H1 (cell line): ENCODE measurements at regions not wholly inside any gene's neighbourhood (a gene's known extent, or its start where the extent isn't known, plus 50 kb on each side); places are given as distances from the start of the nearest gene placed in this dataset.

Experiments used
- CTCF ChIA-PET: fragments of 300-600 bp; sonication (Branson Sonifier 250); formaldehyde crosslinking; loops from one replicate; lab custom pipeline; 2021; ENCODE audit not compliant: partially characterized antibody; lab: Charles Lee
- POLR2A ChIA-PET: fragments of 300-600 bp; sonication (Branson Sonifier 250); formaldehyde crosslinking; loops from one replicate; lab custom pipeline; 2021; ENCODE audit warnings: inconsistent platforms; ENCODE audit not compliant: partially characterized antibody; lab: Charles Lee
- DNase-seq, 2 experiments: peaks; one replicate each; pipeline versions ENCODE4 v3.0.0 to v3.0.0-alpha.2; 2010 to 2022; ENCODE audit warnings: low spot score in 2 of 2, low read depth in 1 of 2, mixed read lengths in 1 of 2
- FAIRE-seq: peaks from 2 replicates; lab custom pipeline; 2011; peaks lifted over from hg19 to GRCh38; lab: Jason Lieb, UNC
- H2AFZ ChIP-seq: 2 replicates; pipeline ENCODE4 v1.8.1; 2012; ENCODE audit warnings: low read length, inconsistent platforms
- H2AK5ac ChIP-seq: 2 replicates; pipeline ENCODE4 v1.6.1; 2013; ENCODE audit warnings: low read depth, low read length
- H2BK120ac ChIP-seq: replicated peaks from 2 replicates; pipeline ENCODE3; 2013; ENCODE audit warnings: low read depth, low read length, inconsistent platforms
- H2BK12ac ChIP-seq: 2 replicates; pipeline ENCODE4 v1.6.1; 2013; ENCODE audit warnings: low read depth, low read length
- H2BK15ac ChIP-seq: 2 replicates; pipeline ENCODE4 v1.6.1; 2013; ENCODE audit warnings: low read length
- H2BK20ac ChIP-seq: 2 replicates; pipeline ENCODE4 v1.6.1; 2013; ENCODE audit warnings: low read length
- H2BK5ac ChIP-seq: 2 replicates; pipeline ENCODE4 v1.6.1; 2013; ENCODE audit warnings: low read depth, low read length
- H3K14ac ChIP-seq: 2 replicates; pipeline ENCODE4 v1.6.1; 2013; ENCODE audit warnings: inconsistent platforms; ENCODE audit not compliant: insufficient read length
- H3K18ac ChIP-seq: 2 replicates; pipeline ENCODE4 v1.6.1; 2013; ENCODE audit warnings: low read length; ENCODE audit errors: extremely low read depth
- H3K23ac ChIP-seq: 2 replicates; pipeline ENCODE4 v1.6.1; 2013; ENCODE audit warnings: inconsistent platforms; ENCODE audit not compliant: insufficient read length
- H3K23me2 ChIP-seq: 2 replicates; pipeline ENCODE4 v1.6.1; 2013; ENCODE audit warnings: low read depth, low read length
- H3K27ac ChIP-seq: 2 replicates; pipeline ENCODE4 v1.6.1; 2011; ENCODE audit warnings: low read depth, low read length, inconsistent platforms
- H3K27me3 ChIP-seq, 4 experiments: replicated peaks in 1 of 4; 1 replicate in 1 of 4; 2 replicates in 3 of 4; pipeline versions ENCODE4 v1.6.1 to v1.8.1; 2011 to 2013; ENCODE audit warnings: low read length in 3 of 4, mild to moderate bottlenecking in 3 of 4, inconsistent platforms in 2 of 4, mixed read lengths in 2 of 4, moderate library complexity in 1 of 4; ENCODE audit not compliant: control insufficient read depth in 3 of 4, insufficient read depth in 3 of 4; ENCODE audit errors: extremely low read depth in 1 of 4
- H3K36me3 ChIP-seq, 4 experiments: 2 replicates each; pipeline versions ENCODE4 v1.6.1 to v1.8.1; 2011 to 2013; ENCODE audit warnings: mild to moderate bottlenecking in 4 of 4, low read length in 3 of 4, moderate library complexity in 2 of 4, control low read depth in 1 of 4, inconsistent platforms in 1 of 4; ENCODE audit not compliant: insufficient read depth in 4 of 4, control insufficient read depth in 2 of 4
- H3K4ac ChIP-seq: replicated peaks from 2 replicates; pipeline ENCODE3; 2013; ENCODE audit warnings: low read length, low read depth, mixed read lengths, inconsistent platforms; ENCODE audit not compliant: insufficient read length
- H3K4me1 ChIP-seq, 4 experiments: replicated peaks in 1 of 4; 1 replicate in 1 of 4; 2 replicates in 3 of 4; pipeline versions ENCODE4 v1.6.1 to v1.8.1; 2011 to 2013; ENCODE audit warnings: low read length in 3 of 4, inconsistent platforms in 2 of 4, mixed read lengths in 1 of 4; ENCODE audit not compliant: insufficient read depth in 4 of 4, control insufficient read depth in 3 of 4
- H3K4me2 ChIP-seq, 2 experiments: 2 replicates each; pipeline versions ENCODE4 v1.6.1 to v1.8.1; 2011 to 2013; ENCODE audit warnings: low read depth in 2 of 2, low read length in 2 of 2, control low read depth in 1 of 2, inconsistent platforms in 1 of 2, mild to moderate bottlenecking in 1 of 2; ENCODE audit not compliant: insufficient read depth in 1 of 2
- H3K4me3 ChIP-seq, 4 experiments: fragments of 200-600, 300-600 bp in 1 of 4; sonication (generic), shearing (Covaris generic), sonication (Bioruptor Twin) in 1 of 4; 2 replicates each; pipeline versions ENCODE4 v1.5.1 to v1.8.1; 2011 to 2016; ENCODE audit warnings: low read length in 4 of 4, low read depth in 3 of 4, control low read depth in 2 of 4, inconsistent platforms in 2 of 4, mild to moderate bottlenecking in 2 of 4, mixed read lengths in 1 of 4, moderate library complexity in 1 of 4; ENCODE audit not compliant: insufficient read depth in 2 of 4; ENCODE audit errors: extremely low read depth in 1 of 4
- H3K56ac ChIP-seq: replicated peaks from 2 replicates; pipeline ENCODE3; 2013; ENCODE audit warnings: low read depth, mild to moderate bottlenecking, mixed read lengths, low read length, inconsistent platforms; ENCODE audit not compliant: insufficient read length
- H3K79me1 ChIP-seq: 2 replicates; pipeline ENCODE4 v1.6.1; 2013; ENCODE audit warnings: low read depth, low read length, control low read depth
- H3K79me2 ChIP-seq, 2 experiments: 2 replicates each; pipeline versions ENCODE4 v1.6.1 to v1.8.1; 2012 to 2013; ENCODE audit warnings: low read length in 2 of 2, mild to moderate bottlenecking in 2 of 2, inconsistent platforms in 1 of 2; ENCODE audit not compliant: insufficient read depth in 2 of 2, control insufficient read depth in 1 of 2
- H3K9ac ChIP-seq, 4 experiments: replicated peaks in 1 of 4; 1 replicate in 1 of 4; 2 replicates in 3 of 4; pipeline versions ENCODE4 v1.6.1 to v1.8.1; 2011 to 2013; ENCODE audit warnings: low read depth in 3 of 4, low read length in 3 of 4, control low read depth in 2 of 4, mild to moderate bottlenecking in 2 of 4, moderate library complexity in 2 of 4, inconsistent platforms in 1 of 4; ENCODE audit errors: extremely low read depth in 1 of 4
- H3K9me3 ChIP-seq, 2 experiments: 2 replicates each; pipeline versions ENCODE4 v1.6.1 to v1.8.1; 2012 to 2013; ENCODE audit warnings: mild to moderate bottlenecking in 2 of 2, moderate library complexity in 2 of 2, control low read depth in 1 of 2, inconsistent platforms in 1 of 2, low read depth in 1 of 2, low read length in 1 of 2, mixed read lengths in 1 of 2; ENCODE audit not compliant: insufficient read depth in 2 of 2
- H4K20me1 ChIP-seq, 2 experiments: replicated peaks in 1 of 2; 2 replicates each; pipeline versions ENCODE3 to v1.8.1; 2011 to 2013; ENCODE audit warnings: inconsistent platforms in 2 of 2, low read length in 2 of 2, mild to moderate bottlenecking in 1 of 2; ENCODE audit not compliant: insufficient read depth in 2 of 2, control insufficient read depth in 1 of 2
- H4K5ac ChIP-seq: 2 replicates; pipeline ENCODE4 v1.6.1; 2013; ENCODE audit warnings: low read length, low read depth, mixed read lengths, inconsistent platforms; ENCODE audit not compliant: insufficient read length
- H4K8ac ChIP-seq: 2 replicates; pipeline ENCODE4 v1.8.0; 2013; ENCODE audit warnings: mild to moderate bottlenecking, moderate library complexity, low read length, inconsistent platforms; ENCODE audit not compliant: insufficient read depth; ENCODE audit errors: extremely low read depth
- H4K91ac ChIP-seq: replicated peaks from 2 replicates; pipeline ENCODE3; 2013; ENCODE audit warnings: low read length, mixed read lengths, inconsistent platforms; ENCODE audit not compliant: insufficient read length
- SIN3A ChIP-seq, 2 experiments: IDR thresholded peaks in 1 of 2; conservative IDR thresholded peaks in 1 of 2; 2 replicates each; pipeline ENCODE4 v1.6.1; 2011 to 2012; ENCODE audit warnings: low read length in 2 of 2, improper control_type of control experiment in 1 of 2, low read depth in 1 of 2, mild to moderate bottlenecking in 1 of 2
- TEAD4 ChIP-seq: IDR thresholded peaks from 2 replicates; pipeline ENCODE4 v1.6.1; 2012; ENCODE audit warnings: low read depth, low read length, inconsistent platforms, mixed read lengths
- WGBS, 2 experiments: shearing (Covaris generic) in 1 of 2; methylation state at CpG; one replicate each; pipeline versions ENCODE4 v1.1.6 to v1.1.7; 2013 to 2015; ENCODE audit warnings: low lambda C conversion rate in 2 of 2, mixed read lengths in 2 of 2, inconsistent platforms in 1 of 2, low coverage in 1 of 2, missing lambda C conversion rate in 1 of 2; ENCODE audit not compliant: insufficient replicate concordance in 2 of 2, insufficient coverage in 1 of 2, insufficient read length in 1 of 2; ENCODE audit errors: extremely low coverage in 1 of 2, missing lambda C conversion rate in 1 of 2; 5-methylcytosine and 5-hydroxymethylcytosine counted together

DNA sequence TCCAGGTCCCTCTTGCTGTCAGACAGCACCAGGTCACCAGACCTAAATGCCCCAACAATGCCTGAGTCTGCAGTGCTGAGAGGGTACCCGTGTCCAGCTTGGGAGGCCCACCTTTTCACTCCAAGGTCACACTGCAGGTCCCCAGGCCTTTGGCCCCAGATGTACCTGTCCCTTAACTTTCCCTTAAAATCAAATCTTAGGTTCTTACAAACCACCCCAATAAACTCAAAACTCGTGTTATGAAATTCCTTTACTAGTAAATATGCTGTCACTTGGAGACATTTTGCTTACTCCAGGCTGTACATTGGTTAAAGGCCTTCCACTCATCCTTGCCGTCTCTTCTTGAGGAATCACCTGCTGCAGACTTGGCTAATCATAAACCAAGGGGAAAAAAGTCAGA lies 165.7 kb upstream of the RREB1 start:
- H3K9ac ChIP-seq, result no peak overlapping the region
- POLR2A ChIA-PET, result interaction anchor here (1.1 kb wide), 1 partner anchor 164 kb away, joined by 3 read pairs; no protein-coding TSS in a partner anchor
- 94% methylated on average over 3 of the region's 3 CpGs; no CpG with 5 or more reads in 1 of the 2 experiments for WGBS, 2 experiments
- TF ChIP-seq TEAD4 (no peak), SIN3A (conservative IDR thresholded peaks at IDR 0.05 in 1 of 2, IDR thresholded peaks at IDR 0.05 in 1 of 2; ENCODE audit: low read depth in 1 of 2, low read length in 2 of 2) (no peak)

More for the DNA sequence above, 165.7 kb upstream of the RREB1 start:
- H3K4me3 ChIP-seq, result no peak overlapping the region
- H2AFZ ChIP-seq, result no peak overlapping the region
- H2BK12ac ChIP-seq, result no peak overlapping the region
- H2AK5ac ChIP-seq, result no peak overlapping the region
- no peak overlapping the region for H2BK5ac ChIP-seq
- H4K5ac ChIP-seq, result no peak overlapping the region
- CTCF ChIA-PET, result interaction anchor here (1.2 to 2.0 kb wide), 3 partner anchors 11 to 296 kb away, joined by 3 to 7 read pairs (median 3); no protein-coding TSS in a partner anchor
- H3K23me2 ChIP-seq, result no peaks in the 10 kb centered on the region
- H4K91ac ChIP-seq, result no peak overlapping the region
- FAIRE-seq, result no peak
- no peaks in the 10 kb centered on the region for H3K79me1 ChIP-seq
- 0 out of 2 replicates have a peak overlapping the region, but pooled peaks have one; percentile 29 for H2BK15ac ChIP-seq
- H3K4me2 ChIP-seq, result no peak overlapping the region
- no peak for DNase-seq
- no peaks in the 10 kb centered on the region for H3K9me3 ChIP-seq
- H3K27me3 ChIP-seq, result no peaks in the 10 kb centered on the region
- H3K18ac ChIP-seq, result no peak overlapping the region
- H4K20me1 ChIP-seq, result no peaks in the 10 kb centered on the region
- no peaks in the 10 kb centered on the region for H3K36me3 ChIP-seq
- H3K4ac ChIP-seq, result no peak overlapping the region
- H3K14ac ChIP-seq, result no peak overlapping the region
- H2BK20ac ChIP-seq, result no peak overlapping the region
- H3K56ac ChIP-seq, result no peak overlapping the region
- H3K79me2 ChIP-seq, result no peaks in the 10 kb centered on the region
- H4K8ac ChIP-seq, result 0 out of 2 replicates have a peak overlapping the region, but pooled peaks have one; percentile 16
- no peak overlapping the region for H3K27ac ChIP-seq
- H3K4me1 ChIP-seq, result peaks cover 0 to 5% (median 1%) of the 10 kb centered on the region in 4 experiments; a peak in 1 of 7 replicates
- H3K23ac ChIP-seq, result no peak overlapping the region
- no peak overlapping the region for H2BK120ac ChIP-seq
